Adrenal gland (tissue), 5 donors: ENCODE measurements at regions not wholly inside any gene's neighbourhood (a gene's known extent, or its start where the extent isn't known, plus 50 kb on each side); places are given as distances from the start of the nearest gene placed in this dataset.

Experiments
- CTCF ChIP-seq, 6 experiments: fragments of 450-650 bp in 4 of 6; fragments of 200-600 bp in 2 of 6; sonication (generic) in 1 of 6; IDR thresholded peaks; 1 replicate in 5 of 6; 2 replicates in 1 of 6; pipeline versions ENCODE4 v1.5.1 to v1.8.0; 2016 to 2021; ENCODE audit warnings: antibody characterized with exemption in 6 of 6, mild to moderate bottlenecking in 2 of 6, moderate library complexity in 1 of 6
- POLR2A ChIP-seq, 2 donors: fragments of 450-650 bp; IDR thresholded peaks; one replicate each; pipeline ENCODE4 v1.6.1; 2017; ENCODE audit warnings: antibody characterized with exemption in 2 of 2, mild to moderate bottlenecking in 2 of 2, moderate library complexity in 1 of 2
- donor health status: DM: no; HTN: no; CAD: no.

GRCh38 chr7:23938215-23938614 lies 228.2 kb downstream of the STK31 start:
- TF ChIP-seq CTCF (IDR thresholded peaks at IDR 0.05), result no peak
- no peak for TF ChIP-seq POLR2A (IDR thresholded peaks at IDR 0.05)
